ENCODE measurements at regions not wholly inside any gene's neighbourhood (a gene's known extent, or its start where the extent isn't known, plus 50 kb on each side); places are given as distances from the start of the nearest gene placed in this dataset.

- Histone ChIP-seq H3K27me3 (ENCODE audit: control insufficient read depth, insufficient read depth, low read length) (no peaks in the 10 kb centered on the region), H3K4me1 (ENCODE audit: control insufficient read depth, insufficient read depth, low read length) (no peaks in the 10 kb centered on the region), H3K36me3 (ENCODE audit: control insufficient read depth, insufficient read depth, low read length) (no peaks in the 10 kb centered on the region), H3K4me3 (ENCODE audit: low read length) (no peak overlapping the region), H3K9me3 (ENCODE audit: control insufficient read depth, insufficient read depth, low read length) (no peaks in the 10 kb centered on the region), H3K27ac (ENCODE audit: low read length) (no peak overlapping the region)
- WGBS (ENCODE audit: insufficient coverage, insufficient read length): no CpG with 5 or more reads among the region's 3 CpGs
- DNase-seq (ENCODE audit: low read depth, low spot score): no peak
Measured at GRCh38 chr6:102517506-102517905, 1124.0 kb downstream of the GRIK2 start.

- H3K27me3 ChIP-seq (ENCODE audit: control insufficient read depth, insufficient read depth, low read length): no peaks in the 10 kb centered on the region
- no peak overlapping the region for H3K27ac ChIP-seq (ENCODE audit: low read length)
- no CpG with 5 or more reads among the region's 1 CpG for WGBS (ENCODE audit: insufficient coverage, insufficient read length)
- no peaks in the 10 kb centered on the region for H3K4me1 ChIP-seq (ENCODE audit: control insufficient read depth, insufficient read depth, low read length)
- H3K4me3 ChIP-seq (ENCODE audit: low read length): no peak overlapping the region
- DNase-seq (ENCODE audit: low read depth, low spot score): no peak
- H3K9me3 ChIP-seq (ENCODE audit: control insufficient read depth, insufficient read depth, low read length): no peaks in the 10 kb centered on the region
- H3K36me3 ChIP-seq (ENCODE audit: control insufficient read depth, insufficient read depth, low read length): no peaks in the 10 kb centered on the region
Measured at GRCh38 chr6:102501615-102502014, 1108.1 kb downstream of the GRIK2 start.

- Histone ChIP-seq H3K27me3 (ENCODE audit: control insufficient read depth, insufficient read depth, low read length) (no peaks in the 10 kb centered on the region), H3K36me3 (ENCODE audit: control insufficient read depth, insufficient read depth, low read length) (no peaks in the 10 kb centered on the region), H3K4me3 (ENCODE audit: low read length) (no peak overlapping the region), H3K9me3 (ENCODE audit: control insufficient read depth, insufficient read depth, low read length) (no peaks in the 10 kb centered on the region), H3K27ac (ENCODE audit: low read length) (no peak overlapping the region), H3K4me1 (ENCODE audit: control insufficient read depth, insufficient read depth, low read length) (no peaks in the 10 kb centered on the region)
- no CpG with 5 or more reads among the region's 1 CpG for WGBS (ENCODE audit: insufficient coverage, insufficient read length)
- no peak for DNase-seq (ENCODE audit: low read depth, low spot score)
Measured at GRCh38 chr6:102494808-102495207, 1101.3 kb downstream of the GRIK2 start.

- no peaks in the 10 kb centered on the region for H3K9me3 ChIP-seq (ENCODE audit: control insufficient read depth, insufficient read depth, low read length)
- H3K27me3 ChIP-seq (ENCODE audit: control insufficient read depth, insufficient read depth, low read length): no peaks in the 10 kb centered on the region
- no peak overlapping the region for H3K27ac ChIP-seq (ENCODE audit: low read length)
- H3K4me1 ChIP-seq (ENCODE audit: control insufficient read depth, insufficient read depth, low read length): no peaks in the 10 kb centered on the region
- WGBS (ENCODE audit: insufficient coverage, insufficient read length): no CpG with 5 or more reads among the region's 4 CpGs
- no peaks in the 10 kb centered on the region for H3K36me3 ChIP-seq (ENCODE audit: control insufficient read depth, insufficient read depth, low read length)
- H3K4me3 ChIP-seq (ENCODE audit: low read length): no peak overlapping the region
- DNase-seq (ENCODE audit: low read depth, low spot score): no peak
Measured at GRCh38 chr6:102493485-102493884, 1100.0 kb downstream of the GRIK2 start.

DNA sequence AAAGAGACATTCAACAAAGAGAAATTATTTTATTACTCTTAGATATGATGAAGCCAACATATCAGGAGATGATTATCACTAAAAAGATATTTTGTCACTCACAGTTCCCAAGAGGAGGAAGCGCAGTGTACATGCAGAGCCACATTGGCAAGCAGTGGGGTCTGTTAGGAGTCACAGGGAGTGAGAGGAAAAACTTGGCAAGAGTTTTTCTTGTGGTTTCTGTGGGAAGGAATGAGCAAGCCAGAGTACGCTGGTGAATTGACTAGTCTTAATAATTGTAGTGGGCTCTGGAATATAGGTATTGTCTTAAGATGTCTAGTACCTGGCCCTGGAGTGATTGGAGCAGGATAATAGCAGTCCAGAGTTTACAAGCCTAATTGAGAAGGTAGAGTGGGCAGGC, 1095.2 kb downstream of the GRIK2 start:
- DNase-seq (ENCODE audit: low read depth, low spot score): no peak
- H3K27ac ChIP-seq (ENCODE audit: low read length): no peak overlapping the region

GRCh38 chr6:102485480-102485879, 1092.0 kb downstream of the GRIK2 start:
- Histone ChIP-seq H3K4me1 (ENCODE audit: control insufficient read depth, insufficient read depth, low read length) (no peaks in the 10 kb centered on the region), H3K27me3 (ENCODE audit: control insufficient read depth, insufficient read depth, low read length) (no peaks in the 10 kb centered on the region), H3K36me3 (ENCODE audit: control insufficient read depth, insufficient read depth, low read length) (no peaks in the 10 kb centered on the region), H3K4me3 (ENCODE audit: low read length) (no peak overlapping the region), H3K27ac (ENCODE audit: low read length) (no peak overlapping the region), H3K9me3 (ENCODE audit: control insufficient read depth, insufficient read depth, low read length) (no peaks in the 10 kb centered on the region)
- no peak for DNase-seq (ENCODE audit: low read depth, low spot score)
- no CpG with 5 or more reads among the region's 1 CpG for WGBS (ENCODE audit: insufficient coverage, insufficient read length)

More for the DNA sequence above, 1095.2 kb downstream of the GRIK2 start:
- WGBS (ENCODE audit: insufficient coverage, insufficient read length): no CpG with 5 or more reads among the region's 2 CpGs
- Histone ChIP-seq H3K36me3 (ENCODE audit: control insufficient read depth, insufficient read depth, low read length) (no peaks in the 10 kb centered on the region), H3K4me1 (ENCODE audit: control insufficient read depth, insufficient read depth, low read length) (no peaks in the 10 kb centered on the region), H3K9me3 (ENCODE audit: control insufficient read depth, insufficient read depth, low read length) (no peaks in the 10 kb centered on the region), H3K4me3 (ENCODE audit: low read length) (no peak overlapping the region), H3K27me3 (ENCODE audit: control insufficient read depth, insufficient read depth, low read length) (no peaks in the 10 kb centered on the region)

GRCh38 chr6:102474041-102474807, 1080.7 kb downstream of the GRIK2 start:
- H3K36me3 ChIP-seq (ENCODE audit: control insufficient read depth, insufficient read depth, low read length): no peaks in the 10 kb centered on the region
- no peak overlapping the region for H3K4me3 ChIP-seq (ENCODE audit: low read length)
- H3K4me1 ChIP-seq (ENCODE audit: control insufficient read depth, insufficient read depth, low read length): no peaks in the 10 kb centered on the region
- no peaks in the 10 kb centered on the region for H3K9me3 ChIP-seq (ENCODE audit: control insufficient read depth, insufficient read depth, low read length)
- DNase-seq (ENCODE audit: low read depth, low spot score): no peak
- no peak overlapping the region for H3K27ac ChIP-seq (ENCODE audit: low read length)
- H3K27me3 ChIP-seq (ENCODE audit: control insufficient read depth, insufficient read depth, low read length): no peaks in the 10 kb centered on the region
- WGBS (ENCODE audit: insufficient coverage, insufficient read length): 100% methylated on average over 2 of the region's 7 CpGs

GRCh38 chr6:102458990-102459389, 1065.5 kb downstream of the GRIK2 start:
- DNase-seq (ENCODE audit: low read depth, low spot score): no peak
- Histone ChIP-seq H3K4me1 (ENCODE audit: control insufficient read depth, insufficient read depth, low read length) (no peaks in the 10 kb centered on the region), H3K36me3 (ENCODE audit: control insufficient read depth, insufficient read depth, low read length) (no peaks in the 10 kb centered on the region), H3K9me3 (ENCODE audit: control insufficient read depth, insufficient read depth, low read length) (no peaks in the 10 kb centered on the region), H3K4me3 (ENCODE audit: low read length) (no peak overlapping the region), H3K27me3 (ENCODE audit: control insufficient read depth, insufficient read depth, low read length) (peaks cover 11% of the 10 kb centered on the region; the same call in 1 of the 2 replicates), H3K27ac (ENCODE audit: low read length) (no peak overlapping the region)
- WGBS (ENCODE audit: insufficient coverage, insufficient read length): no CpG with 5 or more reads among the region's 4 CpGs

DNA sequence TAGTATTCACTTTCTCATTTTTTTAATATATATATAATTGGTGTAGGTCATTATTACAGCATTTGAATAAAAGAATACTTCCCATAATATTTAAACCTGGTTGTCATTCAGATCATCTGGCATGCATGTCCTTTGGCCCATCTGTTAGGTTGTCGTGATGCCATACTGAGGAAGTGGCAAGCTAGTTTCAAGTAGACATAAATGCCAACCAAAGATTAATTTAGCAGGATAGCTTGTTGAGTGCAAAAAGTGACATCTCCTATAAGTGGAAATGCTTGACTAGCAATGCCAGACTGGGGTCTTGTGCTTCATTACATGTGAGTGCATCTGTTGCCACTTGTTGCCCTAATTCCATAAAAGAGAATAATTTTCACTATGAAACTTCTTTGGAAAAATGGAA, 1044.7 kb downstream of the GRIK2 start:
- Histone ChIP-seq H3K36me3 (ENCODE audit: control insufficient read depth, insufficient read depth, low read length) (no peaks in the 10 kb centered on the region), H3K4me1 (ENCODE audit: control insufficient read depth, insufficient read depth, low read length) (no peaks in the 10 kb centered on the region), H3K9me3 (ENCODE audit: control insufficient read depth, insufficient read depth, low read length) (no peaks in the 10 kb centered on the region), H3K4me3 (ENCODE audit: low read length) (no peak overlapping the region), H3K27me3 (ENCODE audit: control insufficient read depth, insufficient read depth, low read length) (no peaks in the 10 kb centered on the region), H3K27ac (ENCODE audit: low read length) (no peak overlapping the region)
- WGBS (ENCODE audit: insufficient coverage, insufficient read length): no CpG with 5 or more reads among the region's 1 CpG
- DNase-seq (ENCODE audit: low read depth, low spot score): no peak

- no peaks in the 10 kb centered on the region for H3K36me3 ChIP-seq (ENCODE audit: control insufficient read depth, insufficient read depth, low read length)
- no peak for DNase-seq (ENCODE audit: low read depth, low spot score)
- no peak overlapping the region for H3K27ac ChIP-seq (ENCODE audit: low read length)
- H3K4me3 ChIP-seq (ENCODE audit: low read length): no peak overlapping the region
- no CpG with 5 or more reads among the region's 4 CpGs for WGBS (ENCODE audit: insufficient coverage, insufficient read length)
- no peaks in the 10 kb centered on the region for H3K4me1 ChIP-seq (ENCODE audit: control insufficient read depth, insufficient read depth, low read length)
- no peaks in the 10 kb centered on the region for H3K27me3 ChIP-seq (ENCODE audit: control insufficient read depth, insufficient read depth, low read length)
- no peaks in the 10 kb centered on the region for H3K9me3 ChIP-seq (ENCODE audit: control insufficient read depth, insufficient read depth, low read length)
Measured at GRCh38 chr6:102417368-102417998, 1024.0 kb downstream of the GRIK2 start.

DNA sequence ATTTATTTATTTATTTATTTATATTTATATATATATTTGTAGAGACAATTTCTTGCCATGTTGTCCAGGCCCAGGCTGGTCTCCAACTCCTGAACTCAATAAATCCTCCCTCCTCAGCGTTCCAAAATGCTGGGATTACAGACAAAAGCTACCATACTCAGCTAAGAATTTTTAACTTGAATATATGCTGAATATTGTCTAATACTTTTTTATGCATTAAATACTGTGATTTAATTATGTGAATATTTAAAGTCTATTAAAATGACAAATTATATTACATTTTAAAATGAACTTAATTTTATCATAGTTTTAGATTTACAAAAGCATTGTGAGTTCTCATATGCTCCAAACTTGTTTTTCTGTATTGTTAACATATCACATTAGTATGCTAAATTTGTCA, 1022.4 kb downstream of the GRIK2 start:
- H3K9me3 ChIP-seq (ENCODE audit: control insufficient read depth, insufficient read depth, low read length): no peaks in the 10 kb centered on the region
- H3K4me3 ChIP-seq (ENCODE audit: low read length): no peak overlapping the region
- no peaks in the 10 kb centered on the region for H3K27me3 ChIP-seq (ENCODE audit: control insufficient read depth, insufficient read depth, low read length)
- no peaks in the 10 kb centered on the region for H3K36me3 ChIP-seq (ENCODE audit: control insufficient read depth, insufficient read depth, low read length)
- no CpG with 5 or more reads among the region's 1 CpG for WGBS (ENCODE audit: insufficient coverage, insufficient read length)
- H3K27ac ChIP-seq (ENCODE audit: low read length): no peak overlapping the region
- DNase-seq (ENCODE audit: low read depth, low spot score): no peak
- H3K4me1 ChIP-seq (ENCODE audit: control insufficient read depth, insufficient read depth, low read length): no peaks in the 10 kb centered on the region

Data from iPS DF 6.9 (cell line).